ENCODE measurements at regions not wholly inside any gene's neighbourhood (a gene's known extent, or its start where the extent isn't known, plus 50 kb on each side); places are given as distances from the start of the nearest gene placed in this dataset.
A peak's percentile ranks its signal among the peaks of the same experiment; 100 is the strongest.

GRCh38 chr3:29186982-29187725 is 93.7 kb upstream of the RBMS3 start (continued):
- no peak for TF ChIP-seq POLR2AphosphoS5 (IDR thresholded peaks at IDR 0.05; ENCODE audit: low read depth, low read length)
- 0 out of 2 replicates have a peak, but pooled peaks have one; percentile 5 for TF ChIP-seq CBX3 (IDR thresholded peaks at IDR 0.05; ENCODE audit: low read depth)
- no peak for TF ChIP-seq POLR2A (IDR thresholded peaks at IDR 0.05; ENCODE audit: borderline replicate concordance, extremely low read depth, insufficient read depth, insufficient read length)

- Histone ChIP-seq H2AFZ (ENCODE audit: low read depth, low read length, poor library complexity, severe bottlenecking) (no peak overlapping the region), H3K4me1 (ENCODE audit: control insufficient read depth in 1 of 2, insufficient read depth in 2 of 2, low read length in 2 of 2) (peaks cover 0 to 34% of the 10 kb centered on the region in 2 experiments; a peak in 2 of 4 replicates), H3K36me3 (ENCODE audit: control insufficient read depth in 1 of 2, insufficient read depth in 2 of 2, low read length in 2 of 2) (no peaks in the 10 kb centered on the region), H3K27ac (ENCODE audit: low read depth, low read length) (no peak overlapping the region), H4K20me1 (ENCODE audit: insufficient read depth) (no peaks in the 10 kb centered on the region), H3K9me2 (ENCODE audit: insufficient read depth) (no peaks in the 10 kb centered on the region), H3K27me3 (ENCODE audit: insufficient read depth, low read length) (no peaks in the 10 kb centered on the region), H3K9me3 (ENCODE audit: control insufficient read depth in 1 of 2, insufficient read depth in 1 of 2, low read depth in 1 of 2, low read length in 2 of 2) (no peaks in the 10 kb centered on the region), H3K79me2 (ENCODE audit: insufficient read depth, low read length) (no peaks in the 10 kb centered on the region), H3K9ac (ENCODE audit: low read length) (no peak overlapping the region), H3K4me2 (ENCODE audit: low read length) (no peak overlapping the region), H3K4me3 (replicated peaks in 1 of 2; ENCODE audit: low read depth in 1 of 2, low read length in 2 of 2) (no peak overlapping the region)
- no peak for DNase-seq (ENCODE audit: low read depth, low spot score)
- ATAC-seq, result no peak
- CTCF ChIA-PET, result no interaction called here
- POLR2A ChIA-PET, result no interaction called here
- TF ChIP-seq FOSL1 (IDR thresholded peaks at IDR 0.05; ENCODE audit: low read depth) (no peak), ELF1 (IDR thresholded peaks at IDR 0.05; ENCODE audit: borderline replicate concordance, low read depth) (no peak), ZFX (IDR thresholded peaks at IDR 0.05) (no peak), TCF7L2 (IDR thresholded peaks at IDR 0.05; ENCODE audit: borderline replicate concordance, extremely low read depth, insufficient read depth, insufficient read length) (no peak), REST (IDR thresholded peaks at IDR 0.05; ENCODE audit: low read depth) (no peak), SIN3A (IDR thresholded peaks at IDR 0.05; ENCODE audit: low read depth) (no peak)
- intact Hi-C loops (cut with micrococcal nuclease), result no loop called here
- RAD21 ChIA-PET (ENCODE audit: low non-redundant PET in 1 of 2, low total read pairs in 2 of 2, uncharacterized antibody in 2 of 2, unreplicated experiment in 2 of 2), result no interaction called here
- BruUV-seq (replicated peaks), result no TSS peak
Observed at GRCh38 chr3:29189328-29189727, 91.5 kb upstream of the RBMS3 start.

Measured in HCT116 (cell line).